A549 (cell line): ENCODE measurements at regions not wholly inside any gene's neighbourhood (a gene's known extent, or its start where the extent isn't known, plus 50 kb on each side); places are given as distances from the start of the nearest gene placed in this dataset.

Experiments
- ATAC-seq, 2 experiments: fragments of 200-7000 bp in 1 of 2; fragments of >200 bp in 1 of 2; cut with Nextera tagmentation in 1 of 2; cut with Tn5 transposase in 1 of 2; 3 replicates each; pipeline versions ENCODE4 v1.8.0 to v1.9.1; 2018 to 2020; ENCODE audit warnings: mild to moderate bottlenecking in 1 of 2, moderate library complexity in 1 of 2
- CTCF ChIA-PET: fragments of 300-600 bp; sonication (Branson Sonifier 250); formaldehyde crosslinking; extraction: SDS; loops from one replicate; lab custom pipeline; 2021; ENCODE audit warnings: antibody characterized with exemption, inconsistent platforms; lab: Yijun Ruan, JAX
- POLR2A ChIA-PET: fragments of 350-600 bp; formaldehyde crosslinking; extraction: SDS; loops from one replicate; lab custom pipeline; 2021; ENCODE audit warnings: antibody characterized with exemption, inconsistent platforms; lab: Yijun Ruan, JAX
- DNase-seq, 2 experiments: peaks; one replicate each; pipeline versions ENCODE4 v3.0.0 to v3.0.0-alpha.2; 2011 to 2016; ENCODE audit warnings: low read depth in 1 of 2, low spot score in 1 of 2
- FAIRE-seq: peaks from 2 replicates; lab custom pipeline; 2011; peaks lifted over from hg19 to GRCh38; lab: Jason Lieb, UNC
- H3K27ac ChIP-seq, 2 experiments: fragments of >200 bp; sonication (Bioruptor Twin); formaldehyde crosslinking; 3 replicates each; pipeline ENCODE4 v1.5.1; 2016 to 2017
- H3K4me1 ChIP-seq: fragments of >200 bp; sonication (Bioruptor Twin); formaldehyde crosslinking; 3 replicates; pipeline ENCODE4 v1.6.1; 2016
- H3K4me2 ChIP-seq: fragments of >200 bp; sonication (Bioruptor Twin); formaldehyde crosslinking; 3 replicates; pipeline ENCODE4 v1.6.1; 2016
- H3K4me3 ChIP-seq: fragments of >200 bp; sonication (Bioruptor Twin); formaldehyde crosslinking; 3 replicates; pipeline ENCODE4 v1.5.1; 2016
- H3K9me3 ChIP-seq: fragments of >200 bp; sonication (Bioruptor Twin); formaldehyde crosslinking; 3 replicates; pipeline ENCODE4 v1.6.1; 2016
- ATOH8 ChIP-seq: fragments of 250-450 bp; sonication (Bioruptor Pico); IDR thresholded peaks from 2 replicates; pipeline ENCODE4 v1.5.0; 2020; ENCODE audit warnings: low read depth, mild to moderate bottlenecking, moderate library complexity
- BCL3 ChIP-seq: fragments of >200 bp; sonication (Bioruptor Twin); formaldehyde crosslinking; IDR thresholded peaks from 3 replicates; pipeline ENCODE4 v1.6.1; 2016
- CBX8 ChIP-seq: fragments of 200-600 bp; sonication (generic); IDR thresholded peaks from 2 replicates; pipeline ENCODE4 v1.6.1; 2016
- CEBPB ChIP-seq, 2 experiments: fragments of >200 bp in 1 of 2; sonication (Bioruptor Twin) in 1 of 2; formaldehyde crosslinking in 1 of 2; IDR thresholded peaks; 2 replicates each; pipeline ENCODE4 v1.6.1; 2012 to 2016
- CHD2 ChIP-seq: fragments of 150-350 bp; IDR thresholded peaks from 2 replicates; pipeline ENCODE4 v1.6.1; 2014; ENCODE audit warnings: low read length; ENCODE audit not compliant: partially characterized antibody
- CHD4 ChIP-seq: fragments of 200-600 bp; sonication (generic); IDR thresholded peaks from 2 replicates; pipeline ENCODE4 v1.6.1; 2016; ENCODE audit warnings: antibody characterized with exemption, mild to moderate bottlenecking, borderline replicate concordance
- EHMT2 ChIP-seq: fragments of 200-600 bp; sonication (generic); IDR thresholded peaks from 2 replicates; pipeline ENCODE4 v1.6.1; 2016; ENCODE audit warnings: antibody characterized with exemption, low read depth, mild to moderate bottlenecking, moderate library complexity
- ELK1 ChIP-seq: fragments of 150-350 bp; IDR thresholded peaks from 2 replicates; pipeline ENCODE4 v1.6.1; 2014; ENCODE audit warnings: low read depth, mild to moderate bottlenecking, low read length
- ESRRA ChIP-seq: fragments of 150-350 bp; IDR thresholded peaks from 2 replicates; pipeline ENCODE4 v1.6.1; 2014; ENCODE audit warnings: mild to moderate bottlenecking, low read length, borderline replicate concordance
- FOSB ChIP-seq: fragments of 250-450 bp; sonication (Bioruptor Pico); IDR thresholded peaks from 2 replicates; pipeline ENCODE4 v1.5.0; 2020; ENCODE audit warnings: mild to moderate bottlenecking, moderate library complexity
- HES2 ChIP-seq: fragments of >200 bp; sonication (Bioruptor Twin); formaldehyde crosslinking; IDR thresholded peaks from 2 replicates; pipeline ENCODE4 v1.6.1; 2016
- HEYL ChIP-seq: fragments of 250-450 bp; sonication (Bioruptor Pico); IDR thresholded peaks from 2 replicates; pipeline ENCODE4 v1.8.0; 2021; ENCODE audit warnings: mild to moderate bottlenecking, moderate library complexity
- HOXB13 ChIP-seq: fragments of 250-450 bp; sonication (Bioruptor Pico); IDR thresholded peaks from 2 replicates; pipeline ENCODE4 v1.5.0; 2020; ENCODE audit warnings: low read depth, mild to moderate bottlenecking, moderate library complexity
- HOXB5 ChIP-seq: fragments of 250-450 bp; sonication (Bioruptor Pico); IDR thresholded peaks from 2 replicates; pipeline ENCODE4 v1.5.0; 2020; ENCODE audit warnings: mild to moderate bottlenecking, moderate library complexity
- JUN ChIP-seq, 2 experiments: fragments of >200 bp; sonication (Bioruptor Twin); formaldehyde crosslinking; IDR thresholded peaks; 2 replicates in 1 of 2; 3 replicates in 1 of 2; pipeline ENCODE4 v1.6.1; 2016 to 2017
- JUNB ChIP-seq: fragments of >200 bp; sonication (Bioruptor Twin); formaldehyde crosslinking; IDR thresholded peaks from 2 replicates; pipeline ENCODE4 v1.6.1; 2016
- KDM1A ChIP-seq: fragments of 200-600 bp; sonication (generic); IDR thresholded peaks from 2 replicates; pipeline ENCODE4 v1.6.1; 2016; ENCODE audit warnings: low read depth, mild to moderate bottlenecking
- KDM5A ChIP-seq: fragments of 200-600 bp; sonication (generic); IDR thresholded peaks from 2 replicates; pipeline ENCODE4 v1.6.1; 2016; ENCODE audit warnings: antibody characterized with exemption, mild to moderate bottlenecking
- MAFK ChIP-seq: fragments of 450-650 bp; IDR thresholded peaks from 2 replicates; pipeline ENCODE4 v1.6.1; 2014; ENCODE audit not compliant: partially characterized antibody
- MAX ChIP-seq: IDR thresholded peaks from 2 replicates; pipeline ENCODE4 v1.6.1; 2012
- NPAS2 ChIP-seq: fragments of 250-450 bp; sonication (Bioruptor Pico); IDR thresholded peaks from 2 replicates; pipeline ENCODE4 v1.8.0; 2022; ENCODE audit warnings: mild to moderate bottlenecking, moderate library complexity, borderline replicate concordance
- RAD21 ChIP-seq, 2 experiments: fragments of >200 bp in 1 of 2; sonication (Bioruptor Twin) in 1 of 2; formaldehyde crosslinking in 1 of 2; IDR thresholded peaks in 1 of 2; conservative IDR thresholded peaks in 1 of 2; 2 replicates in 1 of 2; 3 replicates in 1 of 2; pipeline ENCODE4 v1.6.1; 2012 to 2018; ENCODE audit warnings: inconsistent platforms in 1 of 2
- RARB ChIP-seq: fragments of 250-450 bp; sonication (Bioruptor Pico); IDR thresholded peaks from 2 replicates; pipeline ENCODE4 v1.8.0; 2021; ENCODE audit warnings: mild to moderate bottlenecking, moderate library complexity
- RNF2 ChIP-seq: fragments of 200-600 bp; sonication (generic); IDR thresholded peaks from 2 replicates; pipeline ENCODE4 v1.6.1; 2016; ENCODE audit warnings: low read depth, mild to moderate bottlenecking, antibody characterized with exemption, moderate library complexity, borderline replicate concordance
- TFCP2L1 ChIP-seq: fragments of 250-450 bp; sonication (Bioruptor Pico); IDR thresholded peaks from 2 replicates; pipeline ENCODE4 v1.5.0; 2021; ENCODE audit warnings: mild to moderate bottlenecking
- TP53 ChIP-seq: fragments of 250-450 bp; sonication (Bioruptor Pico); IDR thresholded peaks from 2 replicates; pipeline ENCODE4 v1.5.0; 2021; ENCODE audit warnings: mild to moderate bottlenecking, moderate library complexity
- USF2 ChIP-seq: fragments of 450-650 bp; IDR thresholded peaks from 2 replicates; pipeline ENCODE4 v1.6.1; 2014; ENCODE audit warnings: antibody characterized with exemption
- ZNF302 ChIP-seq: fragments of 250-450 bp; sonication (Bioruptor Pico); IDR thresholded peaks from 2 replicates; pipeline ENCODE4 v1.9.0; 2021; ENCODE audit warnings: inconsistent platforms, mild to moderate bottlenecking, moderate library complexity
- WGBS: methylation state at CpG from one replicate; pipeline ENCODE4 v1.1.6; 2017; ENCODE audit errors: missing lambda C conversion rate; 5-methylcytosine and 5-hydroxymethylcytosine counted together

GRCh38 chr20:12170406-12170805 lies 252.7 kb downstream of the BTBD3 start:
- FAIRE-seq = no peak
- H3K4me1 ChIP-seq = no peaks in the 10 kb centered on the region
- 6% methylated on average over 1 of the region's 1 CpG for WGBS
- ATAC-seq = no peak
- no peak for DNase-seq
- TF ChIP-seq KDM5A = no peak
- no peak for TF ChIP-seq ATOH8 (CRISPR knock-in tag)
- TF ChIP-seq CBX8 = no peak
- no peak for TF ChIP-seq MAFK
- no peak for TF ChIP-seq FOSB (CRISPR knock-in tag)
- TF ChIP-seq RAD21 (conservative IDR thresholded peaks at IDR 0.05 in 1 of 2, IDR thresholded peaks at IDR 0.05 in 1 of 2) = no peak
- no peak for TF ChIP-seq HES2
- TF ChIP-seq HOXB5 (CRISPR knock-in tag) = no peak
- TF ChIP-seq TFCP2L1 (CRISPR knock-in tag) = no peak
- TF ChIP-seq RARB (CRISPR knock-in tag) = no peak
- no peak for TF ChIP-seq KDM1A
- TF ChIP-seq TP53 (CRISPR knock-in tag) = no peak
- TF ChIP-seq ESRRA = no peak
- TF ChIP-seq ZNF302 (CRISPR knock-in tag) = no peak
- TF ChIP-seq ELK1 = no peak
- no peak for TF ChIP-seq BCL3
- TF ChIP-seq CHD2 = no peak
- H3K4me2 ChIP-seq = no peak overlapping the region
- POLR2A ChIA-PET = no interaction called here
- H3K4me3 ChIP-seq = no peak overlapping the region
- H3K27ac ChIP-seq = no peak overlapping the region
- CTCF ChIA-PET = no interaction called here
- H3K9me3 ChIP-seq = peaks cover 14% of the 10 kb centered on the region; the same call in 1 of the 3 replicates

GRCh38 chr20:12171923-12172524 lies 254.3 kb downstream of the BTBD3 start:
- ChIA-PET CTCF (no interaction called here), POLR2A (no interaction called here)
- FAIRE-seq (no peak), ATAC-seq (no peak), DNase-seq (no peak)
- TF ChIP-seq NPAS2 (CRISPR knock-in tag) (no peak), RNF2 (no peak)
- Histone ChIP-seq H3K9me3 (peaks cover 15% of the 10 kb centered on the region; the same call in 1 of the 3 replicates), H3K4me2 (no peak overlapping the region), H3K4me3 (no peak overlapping the region), H3K27ac (no peak overlapping the region), H3K4me1 (no peaks in the 10 kb centered on the region)
- WGBS = 13% methylated on average over 2 of the region's 2 CpGs

GRCh38 chr20:12173347-12174012 lies 255.8 kb downstream of the BTBD3 start:
- Histone ChIP-seq H3K4me1 (no peaks in the 10 kb centered on the region), H3K9me3 (peaks cover 12% of the 10 kb centered on the region; the same call in 1 of the 3 replicates), H3K27ac (no peak overlapping the region), H3K4me2 (no peak overlapping the region), H3K4me3 (no peak overlapping the region)
- no peak for FAIRE-seq
- DNase-seq = no peak
- no peak for ATAC-seq
- POLR2A ChIA-PET = no interaction called here
- 1% methylated on average over 2 of the region's 2 CpGs for WGBS
- CTCF ChIA-PET = no interaction called here
- TF ChIP-seq JUNB = no peak
- TF ChIP-seq HOXB5 (CRISPR knock-in tag) = no peak
- TF ChIP-seq MAX = no peak
- no peak for TF ChIP-seq HEYL (CRISPR knock-in tag)
- no peak for TF ChIP-seq ZNF302 (CRISPR knock-in tag)
- no peak for TF ChIP-seq HOXB13 (CRISPR knock-in tag)
- TF ChIP-seq USF2 = no peak
- TF ChIP-seq RARB (CRISPR knock-in tag) = no peak
- no peak for TF ChIP-seq RAD21 (conservative IDR thresholded peaks at IDR 0.05 in 1 of 2, IDR thresholded peaks at IDR 0.05 in 1 of 2)
- no peak for TF ChIP-seq EHMT2
- no peak for TF ChIP-seq CEBPB (IDR thresholded peaks at IDR 0.05)
- TF ChIP-seq JUN (IDR thresholded peaks at IDR 0.05) = no peak
- no peak for TF ChIP-seq CHD4
